DMS 273 treated with DMSO at 0.1 percent for 48 hours (cell line): ENCODE measurements at regions not wholly inside any gene's neighbourhood (a gene's known extent, or its start where the extent isn't known, plus 50 kb on each side); places are given as distances from the start of the nearest gene placed in this dataset.

Source experiments
- DNase-seq: peaks from one replicate; lab custom pipeline; 2025; lab: John Stamatoyannopoulos, UW

DNA sequence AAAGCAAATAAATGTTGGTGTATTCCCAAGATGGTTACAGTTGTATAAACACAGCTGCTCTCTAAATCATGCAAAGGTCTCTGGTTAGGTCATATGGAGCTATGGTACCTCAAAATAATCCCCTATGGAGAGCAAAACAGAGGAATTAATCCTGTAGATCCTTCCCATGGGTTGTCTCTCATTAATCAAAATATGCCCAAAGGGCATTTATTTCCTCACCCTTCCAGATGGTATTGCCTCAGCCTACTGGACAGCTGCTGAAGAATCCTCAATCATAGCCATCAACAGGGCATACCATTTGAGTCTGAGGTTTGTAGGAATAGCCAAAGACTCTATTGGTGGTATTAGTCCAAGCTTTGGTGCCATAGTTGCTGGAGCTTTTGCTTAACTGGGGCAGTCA, 360.9 kb downstream of the RPL10L start:
- DNase-seq: no peak

DNA sequence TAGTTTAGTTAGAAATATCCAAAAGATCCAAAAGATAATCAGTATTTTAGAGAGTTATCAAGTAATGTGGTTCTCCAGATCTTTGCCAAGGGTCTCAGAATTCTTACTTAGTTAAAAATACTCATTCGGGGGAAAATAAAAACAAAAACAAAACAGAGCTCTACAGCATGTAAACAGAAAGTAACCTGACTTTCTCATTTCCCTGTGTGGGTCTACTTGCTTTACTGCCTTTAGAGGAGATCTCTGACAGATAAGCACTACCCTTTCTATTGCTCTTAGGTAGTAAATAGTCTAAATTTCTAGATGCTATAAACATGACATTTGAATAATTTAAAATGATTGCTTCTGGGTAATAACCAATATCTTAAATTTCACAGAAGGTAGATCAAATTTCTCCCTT, 371.8 kb downstream of the RPL10L start:
- DNase-seq: no peak

DNA sequence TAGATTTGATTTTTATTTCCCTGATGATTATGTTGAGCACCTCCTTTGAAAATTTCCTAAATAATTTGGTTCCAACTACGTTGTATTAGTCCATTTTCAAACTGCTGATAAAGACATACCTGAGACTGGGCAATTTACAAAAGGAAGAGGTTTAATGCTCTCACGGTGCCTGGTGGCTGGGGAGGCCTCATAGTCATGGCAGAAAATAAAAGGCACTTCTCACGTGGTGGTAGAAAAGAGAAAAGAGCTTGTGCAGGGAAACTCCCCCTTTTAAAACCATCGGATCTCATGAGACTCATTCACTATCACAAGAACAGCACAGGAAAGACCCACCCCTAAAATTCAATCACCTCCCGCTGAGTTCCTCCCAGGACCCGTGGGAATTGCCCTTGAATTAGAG, 372.3 kb downstream of the RPL10L start:
- DNase-seq: no peak

DNA sequence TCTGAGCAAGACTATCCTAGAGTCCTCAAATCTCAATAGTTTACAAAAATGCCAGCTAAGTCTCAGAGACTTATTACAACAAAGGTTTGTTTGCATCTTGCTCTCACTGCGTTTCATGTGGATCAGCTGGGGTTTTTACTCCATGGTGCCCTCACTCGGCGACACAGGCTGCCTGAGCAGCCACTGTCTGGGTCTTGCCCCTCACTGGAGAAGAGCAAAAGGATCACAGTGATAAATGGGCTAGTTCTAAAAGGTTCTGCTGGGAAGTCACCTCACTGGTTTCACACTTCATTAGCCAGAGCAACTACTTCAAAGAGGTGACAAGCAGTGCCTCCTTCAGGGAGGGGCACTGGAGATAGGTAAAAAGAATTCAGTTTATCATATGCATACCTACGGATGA, 392.0 kb downstream of the RPL10L start:
- DNase-seq: no peak

DNA sequence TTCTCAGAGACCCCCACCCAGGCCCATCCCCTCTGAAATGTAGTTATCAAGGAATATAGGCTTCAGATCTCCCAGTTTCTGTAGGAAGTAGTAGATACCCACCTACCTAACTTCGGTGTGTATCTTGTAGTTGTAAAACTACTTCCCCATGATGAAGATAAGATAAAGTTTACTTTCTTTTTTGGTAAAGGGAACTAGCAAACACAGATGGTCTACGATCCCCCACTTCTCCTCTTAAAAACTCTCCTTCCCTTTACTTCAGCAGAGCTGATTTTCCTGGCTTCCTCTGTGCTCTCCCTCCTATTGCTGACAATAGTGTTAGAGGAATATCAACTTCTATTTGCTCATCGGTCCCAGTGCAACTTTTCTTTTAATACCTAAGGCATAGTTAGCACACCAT, 395.2 kb downstream of the RPL10L start:
- DNase-seq: no peak

- no peak for DNase-seq
Measured at GRCh38 chr14:46250113-46250703, 401.4 kb downstream of the RPL10L start.

DNA sequence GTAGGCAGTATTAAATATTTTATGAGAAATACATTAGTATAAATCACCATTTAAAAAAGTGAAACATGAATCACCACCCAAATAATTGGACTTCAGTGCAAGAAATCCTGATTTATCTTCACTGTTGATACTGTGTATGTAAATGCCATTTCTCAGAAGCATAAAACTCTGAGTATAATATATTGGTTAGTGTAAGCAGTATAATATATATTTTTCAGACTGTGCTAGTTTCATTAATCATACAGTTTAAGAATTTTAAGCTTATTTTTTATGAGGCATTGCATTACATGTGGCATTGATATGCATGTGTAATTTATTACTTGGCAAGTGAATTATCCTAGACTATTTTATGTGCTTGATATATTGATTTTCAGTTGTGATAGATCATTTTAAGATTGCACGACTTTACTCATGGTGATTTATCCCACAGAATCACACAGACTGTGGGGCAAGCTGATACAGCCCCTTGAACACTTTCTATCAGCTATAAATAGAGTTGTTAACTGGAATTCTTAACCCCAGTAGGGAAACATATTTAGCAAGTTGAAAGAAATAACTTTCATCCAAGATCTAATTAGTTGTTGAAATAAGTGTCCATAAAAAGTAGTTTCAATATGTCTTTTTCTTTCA, 403.5 kb downstream of the RPL10L start:
- DNase-seq: no peak

- no peak for DNase-seq
Measured at GRCh38 chr14:46245276-46245675, 406.3 kb downstream of the RPL10L start.

DNA sequence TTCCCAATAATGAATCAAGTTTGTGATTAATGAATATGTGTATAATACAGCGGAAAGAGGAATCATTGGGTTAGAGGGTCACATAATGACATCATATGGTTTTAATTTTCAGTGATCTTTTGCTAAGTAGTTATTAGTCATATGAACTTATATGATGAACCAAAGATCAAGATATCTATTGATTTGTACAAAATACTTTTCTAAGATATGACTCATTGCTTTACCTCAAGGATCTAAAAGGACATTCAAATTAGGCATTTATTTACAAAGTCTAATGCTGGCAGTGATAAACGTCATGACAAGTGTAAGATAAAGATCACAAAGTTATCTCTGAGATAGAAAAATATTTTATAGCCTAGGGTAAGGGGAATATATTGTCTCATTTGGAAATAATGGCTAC, 417.8 kb downstream of the RPL10L start:
- DNase-seq: no peak

GRCh38 chr14:46230540-46230939, 421.0 kb downstream of the RPL10L start:
- no peak for DNase-seq

GRCh38 chr14:46215801-46216200, 435.8 kb downstream of the RPL10L start:
- no peak for DNase-seq

DNA sequence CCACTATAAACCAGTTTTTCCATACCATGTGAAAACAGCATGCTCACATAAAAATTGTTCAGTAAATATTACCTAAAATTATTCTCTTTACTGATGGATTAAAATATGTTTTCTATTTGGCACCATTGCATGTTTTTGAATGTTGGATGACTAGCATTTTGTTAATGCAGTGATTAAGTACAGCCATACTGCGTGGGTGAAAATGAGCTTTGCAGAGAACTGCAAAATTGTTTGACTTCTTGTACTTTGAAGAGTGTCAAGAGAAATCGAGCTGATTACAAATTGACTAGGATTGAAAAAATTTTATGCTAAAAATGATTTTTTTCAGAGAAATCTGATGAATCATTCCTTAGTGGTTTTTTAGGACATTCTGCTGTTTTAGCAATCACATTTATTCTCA, 452.9 kb downstream of the RPL10L start:
- no peak for DNase-seq

DNA sequence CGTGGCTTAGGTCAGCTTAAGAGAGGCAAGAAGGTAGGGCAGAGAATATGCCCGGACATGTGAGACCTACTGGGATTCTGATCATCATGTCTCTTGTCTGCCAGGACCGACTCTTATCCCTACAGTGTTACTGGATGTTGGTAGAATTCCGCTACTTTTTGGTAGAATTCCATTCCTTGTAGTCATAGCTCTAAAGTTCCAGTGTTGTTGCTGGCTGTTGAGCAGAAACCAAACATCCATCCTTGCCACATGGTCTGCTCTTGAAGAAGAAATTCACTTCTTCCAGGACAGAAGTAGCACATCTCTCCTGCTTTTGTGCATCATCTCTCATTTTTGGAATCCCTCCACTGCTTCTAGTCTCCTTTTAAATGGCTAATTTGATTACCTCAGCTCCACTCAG, 453.7 kb downstream of the RPL10L start:
- no peak for DNase-seq
